HG03060 (cell line): ENCODE measurements at regions not wholly inside any gene's neighbourhood (a gene's known extent, or its start where the extent isn't known, plus 50 kb on each side); places are given as distances from the start of the nearest gene placed in this dataset.
"Not testable (repeated sequence)": the region's sequence is repeated elsewhere in the genome, so short reads cannot be mapped to it uniquely, and the experiment has no call there.

Source experiments
- ATAC-seq: cut with Tn5 transposase; IDR thresholded peaks from one replicate; pipeline ENCODE4 v1.9.1; 2021; ENCODE audit warnings: low read depth, moderate number of reproducible peaks; ENCODE audit not compliant: unreplicated experiment

DNA sequence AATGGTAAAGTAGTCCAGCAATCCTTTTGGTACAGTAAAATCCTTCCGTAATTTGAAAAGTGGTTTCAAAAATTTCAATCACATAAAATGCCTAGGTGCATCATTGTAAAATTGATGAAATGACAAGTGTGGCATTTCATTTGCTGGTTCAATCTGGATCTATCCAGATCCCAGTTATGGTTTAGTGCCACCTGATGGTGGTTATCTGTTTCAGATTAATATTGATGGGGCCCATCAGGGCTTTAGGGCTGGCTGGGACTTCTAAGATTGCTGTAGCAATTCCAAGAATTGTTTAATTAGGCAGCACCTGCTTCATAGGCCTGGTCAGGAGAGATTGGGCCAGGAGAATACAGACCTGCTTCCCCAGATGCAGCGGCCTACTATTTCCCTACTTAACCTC lies 55.5 kb upstream of the PIK3C3 start:
- ATAC-seq: no peak

DNA sequence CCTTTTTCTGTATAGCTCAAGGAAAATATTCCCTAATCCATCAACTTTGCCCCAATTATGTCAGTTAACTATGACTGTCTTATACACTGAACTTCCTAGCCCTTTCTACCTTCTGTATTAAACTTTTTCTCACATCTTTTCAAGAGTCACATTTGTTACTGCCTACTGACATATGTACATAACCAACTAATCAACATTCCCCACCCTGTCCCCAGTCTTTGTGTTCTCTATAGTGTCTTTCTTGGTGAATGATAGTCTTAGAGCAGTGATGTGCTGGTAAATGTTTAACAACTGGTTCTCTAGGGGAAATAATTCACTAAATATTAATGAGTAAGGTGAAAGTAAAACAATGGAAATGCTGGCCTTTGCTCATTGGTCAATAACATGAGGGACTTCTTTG lies 61.6 kb upstream of the PIK3C3 start:
- no peak for ATAC-seq

DNA sequence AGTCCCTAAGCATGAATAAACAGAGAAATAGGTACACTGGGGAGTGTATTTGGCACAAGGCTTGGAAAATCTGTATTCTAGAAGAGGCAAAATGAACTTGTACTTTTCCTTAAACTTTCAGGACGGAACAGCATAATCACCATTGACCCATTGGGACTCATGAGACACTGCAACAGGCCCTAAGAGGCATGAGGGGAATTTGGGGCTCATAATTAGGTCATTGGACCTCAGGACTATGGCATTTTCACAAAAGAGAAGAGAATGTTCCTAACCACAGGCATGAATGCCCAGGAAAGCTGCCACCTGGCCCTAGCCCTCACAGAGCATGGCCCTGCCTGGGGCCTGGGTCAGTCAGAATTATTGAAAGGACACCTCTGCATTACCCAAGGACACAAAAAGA lies 67.9 kb upstream of the PIK3C3 start:
- ATAC-seq: no peak

DNA sequence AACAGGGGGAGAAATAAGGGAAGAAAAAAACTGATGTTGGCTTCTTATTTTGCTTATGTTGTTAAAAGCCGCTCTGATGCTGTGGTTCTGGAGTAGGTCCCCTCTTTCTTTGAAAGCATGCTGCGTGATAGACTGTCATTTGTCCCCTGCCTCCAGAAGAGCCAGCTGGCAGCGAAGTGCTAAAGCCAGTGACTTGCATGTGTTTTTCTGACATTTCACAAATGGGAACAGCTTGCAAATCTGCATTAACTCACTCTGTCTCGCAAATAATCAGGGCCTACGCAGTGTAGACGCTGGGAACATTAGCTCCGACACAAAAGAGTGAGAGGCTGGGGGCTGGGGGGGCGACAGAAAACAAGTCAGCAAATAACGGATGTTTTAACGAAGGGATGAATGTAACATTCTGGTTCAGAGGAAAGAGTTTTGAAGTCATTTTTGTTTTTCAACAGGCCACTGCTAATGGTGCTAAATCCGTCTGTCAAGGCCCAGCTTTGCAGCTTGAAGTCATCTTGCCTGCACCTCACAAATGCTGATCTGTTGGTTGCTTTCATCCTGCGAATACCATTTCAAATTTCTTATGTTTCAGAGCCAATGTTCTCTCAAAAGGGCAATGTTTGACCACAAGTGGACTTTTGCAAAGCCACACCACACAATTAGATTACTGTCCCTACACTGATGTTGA lies 68.8 kb upstream of the PIK3C3 start:
- ATAC-seq: no peak

DNA sequence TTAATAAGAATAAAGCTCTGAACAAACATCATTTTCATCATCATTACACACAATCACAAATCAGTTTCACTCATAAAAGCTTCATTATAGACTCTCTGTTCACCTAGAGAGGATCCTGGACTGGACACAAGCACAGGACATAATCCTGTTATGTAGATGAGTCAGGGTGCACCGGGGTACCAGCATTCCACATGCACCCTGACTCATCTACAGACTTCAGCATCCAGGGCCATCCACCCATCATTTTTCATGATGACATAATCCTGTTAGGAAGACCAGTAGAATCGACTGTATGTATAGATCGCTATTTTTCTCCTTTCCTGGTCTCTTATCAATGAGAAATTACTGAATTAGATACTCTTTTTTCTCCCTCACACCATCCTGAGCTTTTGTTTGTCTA lies 73.7 kb upstream of the PIK3C3 start:
- no peak for ATAC-seq

DNA sequence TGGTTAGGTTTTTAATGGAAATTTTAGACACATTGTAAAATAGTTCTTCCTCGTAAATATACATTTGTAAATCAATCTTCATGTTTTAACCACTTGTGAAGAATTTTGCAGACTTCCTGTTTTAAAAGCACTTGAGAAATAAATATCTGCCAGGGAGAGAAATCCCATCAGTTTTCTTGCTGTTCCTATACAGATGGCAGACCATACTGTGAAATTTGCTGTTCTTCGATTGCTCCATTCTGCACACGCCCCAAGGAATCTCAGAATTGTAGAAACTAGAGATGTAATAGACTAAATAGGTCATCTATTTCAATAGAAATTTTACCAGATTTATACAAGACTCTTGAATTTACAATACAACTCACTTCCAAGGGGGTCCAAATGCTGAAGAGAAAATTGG lies 75.8 kb upstream of the PIK3C3 start:
- no peak for ATAC-seq

DNA sequence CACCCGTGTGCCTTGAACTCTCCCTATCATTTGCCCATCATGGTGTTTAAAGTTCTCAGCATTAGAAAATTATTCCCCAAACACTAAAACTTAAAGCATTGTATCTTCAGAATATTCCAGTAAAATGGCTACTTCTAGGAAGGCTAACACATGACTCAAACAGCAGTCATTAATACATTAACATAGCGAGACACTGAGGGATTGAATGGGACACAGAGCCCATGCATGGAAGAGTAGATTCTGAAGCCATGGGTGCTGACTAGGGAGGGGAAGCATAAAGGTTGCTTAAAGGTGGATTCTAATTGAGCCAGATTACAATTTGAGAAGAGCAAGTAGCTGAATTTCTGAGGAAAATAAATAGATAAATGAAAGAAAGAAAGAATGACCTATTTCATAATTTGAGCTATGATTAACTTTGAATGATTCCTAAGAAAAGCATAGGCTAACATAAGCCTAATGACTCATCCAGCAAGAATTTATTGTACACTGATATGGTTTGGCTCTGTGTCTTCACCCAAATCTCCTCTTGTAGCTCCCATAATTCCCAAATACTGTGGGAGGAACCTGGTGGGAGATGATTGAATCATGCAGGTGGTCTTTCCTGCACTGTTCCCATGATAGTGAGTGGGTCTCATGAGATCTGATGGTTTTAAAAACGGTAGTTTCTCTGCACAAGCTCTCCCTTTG lies 79.8 kb upstream of the PIK3C3 start:
- no peak for ATAC-seq

DNA sequence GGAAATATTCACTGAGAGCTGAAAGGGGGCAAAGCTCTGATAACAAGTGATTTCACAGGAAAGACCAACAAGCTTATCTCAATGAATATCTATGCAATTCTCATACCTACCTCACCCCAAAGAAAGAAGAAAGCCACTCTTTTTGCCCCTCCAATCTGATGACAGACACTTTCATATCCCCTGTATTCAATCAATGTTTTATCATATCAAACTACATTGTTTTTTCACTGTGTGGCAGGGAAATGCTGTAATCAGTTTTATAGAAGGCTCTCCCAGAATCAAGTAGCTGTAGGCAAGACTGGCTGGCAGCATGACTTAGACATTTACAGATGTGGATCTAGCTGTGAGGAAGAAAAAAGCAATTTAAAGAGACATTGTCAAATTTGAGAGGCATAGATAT lies 81.3 kb upstream of the PIK3C3 start:
- no peak for ATAC-seq

DNA sequence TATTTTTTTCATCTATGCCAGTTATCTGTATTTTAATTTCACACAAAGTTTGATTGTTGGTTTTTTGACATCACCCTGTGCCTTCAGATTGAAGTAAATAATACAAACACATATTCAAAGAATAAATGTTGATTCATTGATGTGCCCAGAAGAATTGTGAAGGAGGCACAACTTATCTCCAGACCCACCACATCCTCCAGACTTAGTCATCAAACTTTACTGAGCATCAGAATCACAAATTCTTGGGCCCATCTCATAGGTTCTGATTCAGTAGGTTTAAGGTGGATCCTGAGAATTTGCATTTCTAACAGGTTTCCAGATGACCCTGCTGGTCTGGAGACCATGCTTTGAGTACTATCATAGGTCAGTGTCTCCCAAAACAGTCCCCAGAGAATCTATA lies 82.8 kb upstream of the PIK3C3 start:
- no peak for ATAC-seq

DNA sequence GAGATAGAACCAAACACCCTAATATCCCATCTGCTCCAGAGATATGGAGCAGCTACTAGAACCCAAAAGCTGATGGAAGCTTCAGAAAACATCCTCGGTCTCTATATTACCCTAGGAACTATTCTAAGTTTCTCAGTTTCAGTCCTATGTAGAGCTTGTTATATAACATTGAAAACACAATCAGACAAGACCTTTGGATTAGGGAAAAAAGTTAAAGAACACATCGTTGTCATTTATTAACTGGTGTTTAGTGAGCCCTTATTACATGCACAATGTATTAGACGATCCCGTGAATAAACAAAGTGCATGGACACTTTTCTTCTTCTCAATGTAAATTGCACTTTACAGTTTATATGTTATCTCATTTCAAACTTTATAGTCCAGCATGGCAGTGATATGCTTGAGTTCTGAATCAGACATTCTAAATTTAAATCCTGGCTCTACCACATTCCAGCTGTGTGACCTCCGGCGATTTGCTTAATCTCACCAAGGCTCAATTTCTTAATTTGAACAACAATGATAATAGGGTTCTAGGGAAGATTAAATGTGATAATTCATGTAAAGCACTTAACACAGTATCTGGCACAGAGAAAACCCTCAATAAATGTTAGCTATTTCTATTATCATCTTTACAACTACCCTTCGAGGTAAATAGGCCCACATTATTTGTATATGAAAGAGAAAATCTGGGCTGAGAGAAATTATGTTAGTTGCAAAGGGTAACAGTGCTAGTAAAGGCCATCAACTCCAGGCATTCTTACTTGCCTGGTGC lies 83.6 kb upstream of the PIK3C3 start:
- no peak for ATAC-seq

DNA sequence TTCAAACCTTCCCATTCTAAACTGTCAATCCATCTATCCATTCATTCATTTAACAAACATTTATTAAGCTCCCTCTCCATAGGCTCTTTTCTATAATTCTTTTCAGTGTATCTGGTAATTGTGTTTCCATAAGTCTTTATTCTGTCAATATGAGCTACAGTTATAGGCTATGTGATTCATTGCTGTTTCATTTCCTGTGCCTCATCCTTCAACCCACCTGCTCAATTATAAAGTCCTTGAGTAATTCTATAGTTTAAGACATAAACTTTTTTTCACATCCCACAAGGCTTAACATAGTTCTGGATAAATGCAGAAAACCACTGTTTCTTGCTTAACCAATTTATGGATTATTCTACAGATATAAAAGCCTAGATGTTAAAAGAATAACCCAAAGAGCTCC lies 84.2 kb upstream of the PIK3C3 start:
- no peak for ATAC-seq

DNA sequence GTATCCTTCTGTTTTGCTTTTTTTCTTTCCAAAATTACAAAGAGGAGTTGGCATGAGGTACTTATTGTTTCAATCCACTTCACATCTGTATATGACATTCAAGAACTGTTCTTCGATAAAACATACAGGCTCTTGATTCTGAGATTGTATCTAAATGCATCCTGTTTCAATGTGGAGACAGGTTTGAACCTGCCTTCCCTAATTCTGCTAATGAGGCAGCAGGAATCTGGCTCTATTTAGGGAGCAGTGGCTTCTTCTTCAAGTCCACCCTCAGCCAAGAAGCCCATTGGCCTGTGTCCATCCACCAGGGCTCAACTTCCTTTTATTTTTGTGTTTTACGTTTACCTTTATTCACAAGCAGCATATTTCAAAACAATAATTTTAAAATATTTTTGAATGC lies 84.8 kb upstream of the PIK3C3 start:
- no peak for ATAC-seq

DNA sequence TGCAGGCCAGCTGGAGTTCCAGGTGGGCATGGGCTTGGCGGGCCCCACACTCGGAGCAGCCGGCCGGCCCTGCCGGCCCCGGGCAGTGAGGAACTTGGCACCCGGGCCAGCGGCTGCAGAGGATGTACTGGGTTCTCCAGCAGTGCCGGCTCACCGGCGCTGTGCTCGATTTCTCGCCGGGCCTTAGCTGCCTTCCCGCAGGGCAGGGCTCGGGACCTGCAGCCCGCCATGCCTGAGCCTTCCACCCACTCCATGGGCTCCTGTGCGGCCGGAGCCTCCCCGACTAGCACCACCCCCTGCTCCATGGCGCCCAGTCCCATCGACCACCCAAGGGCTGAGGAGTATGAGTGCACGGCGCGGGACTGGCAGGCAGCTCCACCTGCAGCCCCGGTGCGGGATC lies 89.2 kb upstream of the PIK3C3 start:
- not testable (repeated sequence) for ATAC-seq

DNA sequence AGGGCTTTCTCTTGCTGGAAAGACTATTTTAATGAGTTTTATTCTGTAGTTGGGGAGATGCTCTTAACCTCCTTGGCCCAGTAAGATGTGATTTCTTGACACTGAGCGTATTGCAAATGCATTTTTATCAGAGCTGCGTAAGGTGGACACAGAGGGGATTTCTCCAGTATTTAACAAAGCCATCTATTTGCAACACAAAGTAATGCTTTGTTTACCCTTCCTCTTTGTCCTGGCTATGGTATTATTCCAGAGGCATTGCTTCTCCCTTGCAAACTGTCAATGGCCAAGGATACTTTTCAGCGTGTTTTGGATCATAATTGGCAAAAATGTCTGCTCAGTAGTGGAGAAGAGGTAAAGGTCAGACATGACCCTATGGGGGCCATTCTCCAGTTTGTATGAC lies 90.8 kb upstream of the PIK3C3 start:
- ATAC-seq: no peak

DNA sequence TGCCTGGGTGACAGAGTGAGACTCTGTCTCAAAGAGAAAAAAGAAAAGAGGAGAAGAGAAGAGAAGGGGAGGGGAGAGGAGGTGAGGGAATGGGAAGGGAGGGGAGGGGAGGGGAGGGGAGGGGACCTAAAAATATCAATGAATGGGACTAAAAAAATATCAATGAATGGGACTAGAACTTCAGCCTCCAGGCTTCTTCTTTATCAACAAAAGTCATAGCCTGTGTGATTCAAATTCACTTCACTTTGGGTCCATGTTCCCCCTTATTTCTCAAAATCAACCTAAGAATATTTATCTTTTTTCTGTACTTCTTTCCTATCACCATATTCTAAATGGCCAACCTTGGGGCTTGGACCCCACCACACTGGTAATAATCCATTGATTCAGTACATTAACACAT lies 92.1 kb upstream of the PIK3C3 start:
- ATAC-seq: no peak

DNA sequence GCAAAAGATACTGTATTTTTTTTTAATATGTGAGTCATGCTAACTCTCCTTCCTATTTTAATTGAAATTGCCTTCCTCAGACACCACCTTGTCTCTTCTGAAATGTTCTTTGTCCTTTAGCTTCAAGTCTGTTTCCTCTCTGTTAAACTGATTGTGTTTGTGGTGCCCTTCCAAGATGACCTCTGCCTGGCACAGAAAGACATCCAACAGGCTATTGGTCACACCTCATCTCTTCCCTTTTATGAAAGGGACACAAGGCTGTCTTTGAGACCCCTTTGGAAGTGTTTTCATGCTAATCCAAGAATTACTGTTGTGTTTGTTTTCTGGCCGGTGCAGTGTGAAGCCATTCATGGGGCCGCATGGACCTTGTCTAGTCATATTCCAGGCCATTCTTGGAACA lies 94.0 kb upstream of the PIK3C3 start:
- ATAC-seq: no peak

DNA sequence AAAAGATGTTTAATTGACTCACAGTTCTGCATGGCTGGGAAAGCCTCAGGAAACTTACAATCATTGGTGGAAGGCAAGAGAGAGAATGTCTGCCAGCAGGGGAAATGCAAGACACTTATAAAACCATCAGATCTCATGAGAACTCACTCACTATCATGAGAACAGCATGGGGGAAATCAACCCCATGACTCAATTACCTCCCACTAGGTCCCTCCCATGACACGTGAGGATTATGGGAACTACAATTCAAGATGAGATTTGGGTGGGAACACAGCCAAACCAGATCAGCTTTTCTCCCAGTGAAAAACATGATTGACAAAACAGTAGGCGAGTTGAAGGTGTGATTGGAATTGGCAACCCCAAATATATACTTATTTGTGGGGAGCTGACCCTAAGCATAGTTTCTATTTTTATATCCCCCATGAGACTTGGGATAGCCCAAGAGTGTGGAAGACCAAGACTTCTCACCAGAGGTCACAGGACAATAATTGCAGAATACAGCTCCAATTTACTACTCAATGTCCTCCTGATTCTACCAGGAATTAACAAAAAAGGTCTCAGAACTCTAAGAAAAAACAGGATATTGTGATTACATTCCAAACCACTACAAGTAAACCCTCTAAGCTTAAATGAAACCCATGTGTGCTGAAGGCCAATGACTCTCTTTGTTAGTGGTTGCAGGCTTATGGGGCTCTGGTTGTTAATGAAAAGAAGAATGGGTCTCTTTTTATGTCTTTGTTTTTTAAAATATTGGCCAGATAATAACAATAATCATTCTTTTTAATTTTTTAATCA lies 96.1 kb upstream of the PIK3C3 start:
- ATAC-seq: no peak

DNA sequence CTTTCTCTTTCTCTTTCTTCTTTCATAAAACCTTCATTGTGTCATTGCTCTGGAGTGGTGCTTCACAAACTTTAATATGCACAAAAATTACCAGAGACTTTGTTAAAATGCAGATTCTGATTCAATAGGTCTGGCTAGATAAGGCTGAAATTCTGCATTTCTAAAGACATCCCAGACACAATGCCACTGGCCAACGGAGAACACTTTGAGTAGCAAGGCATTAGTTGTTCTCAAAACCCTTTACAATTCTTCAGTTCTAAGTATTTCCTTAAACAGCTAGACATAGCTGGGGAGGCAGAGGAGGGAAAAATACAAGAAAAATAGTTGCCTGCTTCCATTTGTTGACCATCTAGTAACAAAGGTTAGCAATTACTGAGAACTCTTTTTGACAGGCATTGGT lies 101.8 kb upstream of the PIK3C3 start:
- ATAC-seq: no peak

DNA sequence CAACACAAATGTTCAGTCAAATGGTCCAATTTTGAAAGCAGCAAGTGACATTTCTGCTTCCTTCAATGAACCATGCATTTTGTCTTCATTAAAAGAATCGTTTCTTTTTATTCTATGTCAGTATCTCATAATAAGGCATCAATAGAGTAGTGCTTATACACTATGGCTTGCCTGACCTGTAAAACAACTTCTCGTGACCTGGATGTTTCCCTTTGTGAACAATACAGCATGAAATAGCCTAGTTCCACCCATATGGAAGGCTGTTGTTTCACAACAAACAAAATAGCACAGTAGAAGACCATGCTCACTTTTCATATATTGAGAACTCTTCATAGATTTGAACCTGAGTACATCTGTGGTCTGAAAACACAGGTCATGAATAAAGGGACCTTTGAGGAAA lies 104.3 kb upstream of the PIK3C3 start:
- no peak for ATAC-seq

DNA sequence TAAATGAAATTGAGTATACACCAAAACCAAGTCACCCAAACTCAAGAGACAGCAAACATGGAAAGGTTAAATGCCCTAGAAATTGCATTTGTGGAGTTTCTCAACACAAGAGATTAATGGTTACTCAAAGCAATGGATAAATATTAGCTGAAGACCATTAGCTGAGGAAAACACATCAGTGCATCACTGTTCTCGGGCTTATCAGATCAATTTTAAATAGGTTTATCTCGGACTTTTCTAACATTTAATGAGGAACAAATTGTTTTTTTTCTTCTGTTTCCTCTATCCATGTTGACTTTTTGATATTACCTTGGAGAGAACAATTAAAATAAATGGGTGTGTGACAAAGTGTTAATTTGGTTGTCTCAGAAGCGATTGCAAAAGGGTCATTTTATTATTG lies 105.4 kb upstream of the PIK3C3 start:
- ATAC-seq: no peak

DNA sequence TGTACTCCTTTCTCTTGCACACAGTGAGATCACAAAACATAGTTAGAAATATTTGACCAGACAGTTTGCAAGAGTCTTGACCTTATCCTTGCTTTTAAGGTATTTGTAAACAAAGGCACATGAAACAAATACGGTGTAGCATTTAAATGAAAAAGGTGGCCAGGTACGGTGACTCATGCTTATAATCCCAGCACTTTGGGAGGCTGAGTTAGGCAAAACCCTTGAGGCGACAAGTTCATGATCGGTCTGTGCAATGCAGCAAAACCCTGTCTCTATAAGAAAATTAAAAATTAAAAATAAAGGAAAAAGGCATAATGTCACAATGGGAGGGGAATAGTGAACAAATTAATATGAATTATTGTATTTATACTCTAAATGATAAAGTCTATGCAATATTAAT lies 109.5 kb upstream of the PIK3C3 start:
- no peak for ATAC-seq
